Right cardiac atrium (tissue), 5 donors: ENCODE measurements at regions not wholly inside any gene's neighbourhood (a gene's known extent, or its start where the extent isn't known, plus 50 kb on each side); places are given as distances from the start of the nearest gene placed in this dataset.

Experiments
- ATAC-seq, 2 donors: fragments of 200-7000 bp; cut with Tn5 transposase; one replicate each; pipeline versions ENCODE4 v1.8.0 to v1.9.1; 2020; ENCODE audit warnings: moderate library complexity in 2 of 2, mild to moderate bottlenecking in 1 of 2
- DNase-seq, 3 donors: peaks; one replicate each; pipeline ENCODE4 v3.0.0-alpha.2; 2020
- H3K27ac ChIP-seq: one replicate; pipeline ENCODE4 v1.5.1; 2013; ENCODE audit warnings: mild to moderate bottlenecking, low read length, control low read depth, moderate library complexity
- H3K27me3 ChIP-seq: one replicate; pipeline ENCODE4 v1.6.1; 2013; ENCODE audit not compliant: control insufficient read depth, insufficient read depth
- H3K4me1 ChIP-seq: one replicate; pipeline ENCODE4 v1.6.1; 2013; ENCODE audit warnings: low read length; ENCODE audit not compliant: control insufficient read depth, insufficient read depth
- H3K4me3 ChIP-seq: one replicate; pipeline ENCODE4 v1.5.1; 2013; ENCODE audit warnings: low read length, control low read depth
- H3K9me3 ChIP-seq: one replicate; pipeline ENCODE4 v1.6.1; 2013; ENCODE audit warnings: low read length; ENCODE audit not compliant: control insufficient read depth
- WGBS: extraction: QIAGEN DNeasy Blood & Tissue Kit; methylation state at CpG from one replicate; pipeline ENCODE4 v1.1.7; 2013; 5-methylcytosine and 5-hydroxymethylcytosine counted together
- intact Hi-C, 4 donors: fragments of 100-400 bp; cut with DNase I; formaldehyde crosslinking; loops; one replicate each; pipeline versions ENCODE4 v1.11.0 to v1.14.0; 2022 to 2023
- donor health status: healthy with polysubstance abuse.
- donor health status: DM: no; HTN: yes; CAD: no.
- donor health status: DM: no; HTN: no; CAD: no.
- donor health status: DM: no; HTN: yes; CAD: no; lungs with severe emphysema.
- donor health status: DM: yes; HTN: yes; CAD: no.

GRCh38 chr14:104294983-104295680, 156.7 kb downstream of the KIF26A start:
- H3K4me1 ChIP-seq, result no peaks in the 10 kb centered on the region
- H3K9me3 ChIP-seq, result no peaks in the 10 kb centered on the region
- H3K4me3 ChIP-seq, result no peak overlapping the region
- H3K27ac ChIP-seq, result no peak overlapping the region
- no peaks in the 10 kb centered on the region for H3K27me3 ChIP-seq
- WGBS, result 70% methylated on average over 25 of the region's 25 CpGs
- intact Hi-C loops, result no loop called here
- peak in 1 of 2 donors; percentile 7 for ATAC-seq
- peak; percentile 11 to 41 (median 28) for DNase-seq

GRCh38 chr14:104295681-104296387, 157.4 kb downstream of the KIF26A start:
- H3K9me3 ChIP-seq, result no peaks in the 10 kb centered on the region
- no peak overlapping the region for H3K27ac ChIP-seq
- no peaks in the 10 kb centered on the region for H3K4me1 ChIP-seq
- intact Hi-C loops, result no loop called here
- DNase-seq (peak in 2 of 3 donors; percentile 7 to 31), ATAC-seq (no peak)
- H3K4me3 ChIP-seq, result no peak overlapping the region
- WGBS, result 86% methylated on average over 24 of the region's 24 CpGs
- H3K27me3 ChIP-seq, result no peaks in the 10 kb centered on the region

GRCh38 chr14:104296388-104297312, 158.3 kb downstream of the KIF26A start:
- no peaks in the 10 kb centered on the region for H3K27me3 ChIP-seq
- ATAC-seq, result peak; percentile 22 to 77

GRCh38 chr14:104297313-104297704, 158.9 kb downstream of the KIF26A start:
- intact Hi-C loops, result no loop called here
- Histone ChIP-seq H3K27ac (no peak overlapping the region), H3K4me3 (no peak overlapping the region), H3K27me3 (no peaks in the 10 kb centered on the region), H3K4me1 (no peaks in the 10 kb centered on the region), H3K9me3 (no peaks in the 10 kb centered on the region)
- no peak for ATAC-seq
- peak in 2 of 3 donors; percentile 7 to 39 for DNase-seq
- 86% methylated on average over 7 of the region's 7 CpGs for WGBS

More at GRCh38 chr14:104296388-104297312, 158.3 kb downstream of the KIF26A start:
- DNase-seq, result peak; percentile 57 to 76 (median 76)
- Histone ChIP-seq H3K4me3 (no peak overlapping the region), H3K4me1 (no peaks in the 10 kb centered on the region), H3K9me3 (no peaks in the 10 kb centered on the region), H3K27ac (no peak overlapping the region)
- WGBS, result 49% methylated on average over 26 of the region's 26 CpGs
- intact Hi-C loops, result no loop called here

- DNase-seq (peak; percentile 6 to 55 (median 40)), ATAC-seq (no peak)
- 95% methylated on average over 11 of the region's 11 CpGs for WGBS
- Histone ChIP-seq H3K27me3 (no peaks in the 10 kb centered on the region), H3K4me3 (no peak overlapping the region), H3K9me3 (no peaks in the 10 kb centered on the region), H3K4me1 (no peaks in the 10 kb centered on the region), H3K27ac (no peak overlapping the region)
- intact Hi-C loops, result no loop called here
Observed at GRCh38 chr14:104297721-104298401, 159.5 kb downstream of the KIF26A start.

- no peaks in the 10 kb centered on the region for H3K4me1 ChIP-seq
- intact Hi-C loops, result no loop called here
- H3K27me3 ChIP-seq, result no peaks in the 10 kb centered on the region
- no peak overlapping the region for H3K4me3 ChIP-seq
- ATAC-seq (no peak), DNase-seq (peak; percentile 1 to 12 (median 11))
- H3K27ac ChIP-seq, result no peak overlapping the region
- H3K9me3 ChIP-seq, result no peaks in the 10 kb centered on the region
- WGBS, result 97% methylated on average over 3 of the region's 3 CpGs
Observed at GRCh38 chr14:104298458-104298857, 160.1 kb downstream of the KIF26A start.

- intact Hi-C loops, result no loop called here
- DNase-seq (peak; percentile 67 to 79 (median 74)), ATAC-seq (peak; percentile 50 to 65)
- Histone ChIP-seq H3K27me3 (no peaks in the 10 kb centered on the region), H3K27ac (no peak overlapping the region), H3K4me1 (no peaks in the 10 kb centered on the region), H3K4me3 (no peak overlapping the region), H3K9me3 (no peaks in the 10 kb centered on the region)
- WGBS, result 53% methylated on average over 28 of the region's 28 CpGs
Observed at GRCh38 chr14:104299993-104300761, 161.8 kb downstream of the KIF26A start.

GRCh38 chr14:104301731-104302460, 163.5 kb downstream of the KIF26A start:
- Histone ChIP-seq H3K27ac (no peak overlapping the region), H3K27me3 (no peaks in the 10 kb centered on the region), H3K9me3 (no peaks in the 10 kb centered on the region), H3K4me3 (no peak overlapping the region), H3K4me1 (no peaks in the 10 kb centered on the region)
- intact Hi-C loops, result no loop called here
- peak; percentile 7 to 38 (median 37) for DNase-seq
- no peak for ATAC-seq
- 83% methylated on average over 29 of the region's 29 CpGs for WGBS

GRCh38 chr14:104302794-104303405, 164.5 kb downstream of the KIF26A start:
- no peaks in the 10 kb centered on the region for H3K9me3 ChIP-seq
- intact Hi-C loops, result no loop called here
- no peak overlapping the region for H3K27ac ChIP-seq
- ATAC-seq (no peak), DNase-seq (peak in 1 of 3 donors; percentile 32)
- H3K27me3 ChIP-seq, result no peaks in the 10 kb centered on the region
- 74% methylated on average over 16 of the region's 16 CpGs for WGBS
- no peak overlapping the region for H3K4me3 ChIP-seq
- H3K4me1 ChIP-seq, result no peaks in the 10 kb centered on the region
